NCI-H146 treated with DMSO at 0.1 percent for 48 hours (cell line): ENCODE measurements at regions not wholly inside any gene's neighbourhood (a gene's known extent, or its start where the extent isn't known, plus 50 kb on each side); places are given as distances from the start of the nearest gene placed in this dataset.

ENCODE experiments used
- DNase-seq: peaks from one replicate; lab custom pipeline; 2025; ENCODE audit not compliant: unreplicated experiment; lab: John Stamatoyannopoulos, UW

DNA sequence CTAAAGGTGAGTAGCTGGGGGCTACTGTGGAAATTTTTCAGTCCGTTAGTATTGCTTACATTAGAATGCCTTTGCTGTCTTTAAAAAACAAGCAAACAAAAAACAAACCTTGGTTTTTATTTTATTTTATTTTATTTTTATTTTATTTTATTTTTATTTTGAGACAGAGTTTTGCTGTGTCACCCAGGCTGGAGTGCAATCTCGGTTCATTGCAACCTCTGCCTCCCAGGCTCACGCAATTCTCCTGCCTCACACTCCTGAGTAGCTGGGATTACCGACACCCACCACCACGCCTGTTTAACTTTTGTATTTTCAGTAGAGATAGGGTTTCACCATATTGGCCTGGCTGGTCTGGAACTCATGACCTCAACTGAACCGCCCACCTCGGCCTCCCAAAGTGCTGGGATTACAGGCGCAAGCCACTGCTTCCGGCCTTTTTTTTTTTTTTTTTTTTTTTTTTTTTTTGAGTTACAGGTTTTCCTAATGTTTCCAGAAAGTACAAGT lies 732.6 kb downstream of the KCNJ3 start:
- no peak for DNase-seq

DNA sequence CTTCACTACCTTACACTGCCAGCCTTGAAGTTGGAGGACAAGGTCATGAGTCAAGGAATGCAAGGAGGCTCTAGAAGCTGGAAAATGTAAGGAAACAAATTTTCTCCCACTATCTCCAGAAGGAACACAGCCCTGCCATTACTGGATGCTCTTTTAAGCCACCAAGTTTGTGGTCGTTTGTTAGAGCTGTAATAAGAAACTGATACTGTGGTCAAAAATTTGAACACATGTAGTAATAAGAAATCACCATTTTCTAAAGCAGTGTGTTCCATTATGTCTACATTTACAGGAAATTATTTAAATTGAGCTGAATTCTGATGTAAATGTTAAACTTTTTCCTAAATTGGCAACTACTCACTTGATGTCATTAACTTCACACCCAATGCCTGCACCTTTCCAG lies 729.0 kb downstream of the KCNJ3 start:
- no peak for DNase-seq

DNA sequence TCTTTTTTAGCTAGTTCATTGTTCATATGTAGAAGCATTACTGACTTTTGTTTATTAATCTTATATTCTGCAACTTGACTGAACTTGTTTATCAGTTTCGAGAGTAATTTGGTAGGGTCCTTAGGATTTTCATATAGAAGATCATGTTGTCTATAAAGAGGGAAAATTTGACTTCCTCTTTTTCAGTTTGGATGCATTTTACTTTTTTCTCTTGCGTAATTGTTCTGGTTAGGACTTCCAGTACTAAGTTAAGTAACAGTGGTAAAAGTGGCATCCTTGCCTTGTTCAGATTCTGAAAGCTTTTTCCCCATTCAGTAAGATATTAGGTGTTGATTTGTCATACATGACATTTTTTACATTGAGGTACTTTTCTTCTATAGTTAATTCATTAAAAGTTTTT lies 726.0 kb downstream of the KCNJ3 start:
- DNase-seq, result no peak

DNA sequence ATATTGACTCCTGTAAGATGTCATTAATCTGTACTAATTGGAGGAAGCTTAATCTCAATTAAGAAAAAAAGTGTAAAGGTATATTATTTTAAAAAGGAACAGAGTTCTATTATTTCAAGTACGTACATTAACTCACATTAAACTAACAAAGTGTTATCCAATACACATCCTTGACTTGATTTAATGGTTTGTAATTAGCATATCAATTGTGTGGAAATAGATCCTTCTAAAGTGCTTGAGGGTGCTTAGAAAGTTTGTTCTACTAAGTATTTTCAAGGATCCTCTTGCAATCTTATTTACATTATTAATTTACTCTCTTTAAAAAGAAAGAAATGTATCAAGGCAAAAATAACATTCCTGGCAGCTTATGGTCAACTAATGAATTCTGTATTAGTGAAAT lies 720.3 kb downstream of the KCNJ3 start:
- DNase-seq, result no peak

DNA sequence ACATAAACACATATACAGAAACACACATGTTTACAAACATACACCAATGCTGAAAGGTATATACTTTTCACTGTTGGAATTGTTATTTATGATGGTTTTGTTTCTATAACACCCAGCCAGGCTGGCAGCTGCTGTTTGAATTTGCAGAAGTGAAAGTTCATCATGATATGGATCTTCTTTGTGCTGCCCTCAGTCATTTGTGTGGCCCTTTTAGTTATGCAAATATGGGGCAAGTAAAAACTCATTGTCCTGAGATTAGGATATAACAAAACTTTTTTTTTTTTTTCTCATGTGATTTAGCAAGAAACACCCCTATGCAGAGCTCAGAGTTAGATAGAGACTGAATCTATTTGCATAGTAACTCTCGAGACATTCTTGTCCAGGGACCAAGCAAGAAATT lies 714.1 kb downstream of the KCNJ3 start:
- no peak for DNase-seq

DNA sequence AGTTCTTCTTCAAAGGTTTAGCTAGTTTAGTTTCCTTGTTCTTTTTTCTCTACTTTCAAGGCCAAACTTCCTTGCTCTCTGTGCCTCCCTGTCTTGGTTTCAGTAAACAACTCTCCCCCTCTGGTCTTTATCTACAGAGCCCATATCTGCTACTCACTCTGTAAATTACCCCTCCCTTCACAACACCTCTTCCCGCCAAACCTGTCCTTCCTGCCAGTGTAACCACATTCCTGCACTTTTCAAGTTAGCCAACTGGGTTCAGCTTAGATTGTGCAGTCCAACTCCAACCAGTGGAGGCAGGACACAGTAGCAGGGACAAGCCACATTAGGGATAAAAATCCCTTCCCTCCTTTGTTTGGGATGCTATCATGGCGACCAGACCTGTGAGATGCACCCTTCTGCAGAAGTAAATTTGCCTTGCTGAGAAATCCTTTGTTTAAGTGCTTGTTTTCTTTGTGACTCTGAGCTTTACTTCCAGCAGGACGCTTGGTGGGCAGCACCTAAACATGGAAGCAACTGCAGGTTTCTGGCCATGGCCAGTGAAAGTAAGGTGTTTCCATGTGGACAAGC lies 706.0 kb downstream of the KCNJ3 start:
- DNase-seq, result no peak

DNA sequence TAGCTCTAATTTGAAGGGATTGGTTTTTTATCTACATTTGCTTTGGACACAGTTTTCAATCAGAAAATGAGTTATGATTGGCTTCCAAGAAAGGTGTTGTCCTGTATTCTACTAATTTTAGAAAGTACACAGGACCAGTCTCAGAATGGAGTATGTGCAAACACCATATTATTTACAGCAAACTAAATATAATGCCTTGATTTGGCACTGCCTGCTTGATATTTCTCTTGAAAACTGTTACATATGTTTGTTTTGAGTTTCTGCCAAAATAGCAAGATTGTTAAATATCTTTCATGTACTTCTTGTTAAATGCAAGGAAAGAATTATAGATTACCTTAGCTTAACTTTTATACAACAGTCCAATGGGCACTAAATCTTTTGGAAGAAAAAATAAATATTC lies 694.9 kb downstream of the KCNJ3 start:
- no peak for DNase-seq

DNA sequence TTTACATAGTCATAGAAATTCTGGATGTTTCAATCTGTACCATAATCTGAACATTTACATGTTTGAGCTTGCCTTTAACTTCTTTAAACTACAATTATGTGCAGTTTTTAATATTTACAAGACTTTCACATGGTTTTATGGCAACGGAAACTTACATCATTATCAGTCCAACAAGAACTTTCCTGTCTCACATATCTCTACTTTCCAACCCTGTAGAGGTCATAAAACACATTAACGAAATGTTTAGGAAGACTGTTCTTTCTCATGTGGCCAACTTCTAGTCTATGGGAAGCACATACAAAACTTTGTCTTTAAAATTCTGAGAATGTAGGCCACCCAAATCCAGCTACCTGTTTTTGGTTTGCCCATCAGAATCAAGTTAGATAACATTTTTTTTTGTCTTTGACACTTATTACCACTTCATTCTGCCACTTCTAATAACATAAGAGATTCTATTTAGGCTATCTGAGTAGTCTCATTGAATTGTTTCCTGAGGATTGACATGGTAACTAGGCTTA lies 693.2 kb downstream of the KCNJ3 start:
- no peak for DNase-seq

DNA sequence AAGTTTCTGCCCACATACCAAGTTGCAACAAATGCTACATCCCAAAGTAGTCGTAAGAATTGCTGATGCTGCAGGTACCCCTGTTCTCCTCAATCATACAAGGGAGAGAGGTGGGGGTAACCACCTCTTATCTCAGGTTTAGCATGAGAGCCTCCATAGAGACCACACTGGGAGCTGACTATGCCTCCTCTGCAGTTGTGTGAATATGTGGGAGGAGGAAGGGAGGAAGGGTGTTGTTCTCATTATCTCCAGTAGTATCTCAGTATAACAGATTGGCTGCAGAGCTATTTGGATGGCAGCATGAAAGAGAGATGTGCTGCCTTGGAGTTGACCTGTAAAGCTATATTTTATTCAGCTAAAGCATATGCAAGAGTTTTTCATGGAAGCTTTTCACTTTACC lies 690.7 kb downstream of the KCNJ3 start:
- DNase-seq, result no peak

DNA sequence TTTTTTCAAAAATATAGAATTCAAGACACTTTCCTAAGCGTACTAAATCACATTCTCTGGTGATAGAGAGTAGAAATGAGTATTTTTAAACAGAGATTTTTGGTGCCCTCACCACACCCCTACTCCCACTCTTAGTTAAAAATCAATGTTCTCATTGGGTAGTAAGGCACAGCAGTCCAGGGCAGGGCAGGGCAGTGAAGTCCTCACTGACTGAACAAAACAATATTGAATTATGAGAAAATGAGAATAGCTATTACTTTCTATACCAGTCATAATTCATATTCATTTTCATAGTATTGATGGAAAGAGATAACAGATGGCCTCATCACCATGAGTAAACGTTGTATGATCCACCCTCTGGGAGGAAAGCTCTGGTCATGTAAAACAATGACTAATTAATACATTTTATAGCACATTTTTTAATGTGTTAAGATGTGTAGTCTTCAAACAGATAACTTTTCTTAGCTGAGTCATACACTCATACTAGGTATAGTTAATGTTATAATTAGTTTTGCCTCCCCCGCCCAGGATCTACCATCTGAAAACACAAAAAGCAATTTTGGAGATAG lies 686.1 kb downstream of the KCNJ3 start:
- no peak for DNase-seq

DNA sequence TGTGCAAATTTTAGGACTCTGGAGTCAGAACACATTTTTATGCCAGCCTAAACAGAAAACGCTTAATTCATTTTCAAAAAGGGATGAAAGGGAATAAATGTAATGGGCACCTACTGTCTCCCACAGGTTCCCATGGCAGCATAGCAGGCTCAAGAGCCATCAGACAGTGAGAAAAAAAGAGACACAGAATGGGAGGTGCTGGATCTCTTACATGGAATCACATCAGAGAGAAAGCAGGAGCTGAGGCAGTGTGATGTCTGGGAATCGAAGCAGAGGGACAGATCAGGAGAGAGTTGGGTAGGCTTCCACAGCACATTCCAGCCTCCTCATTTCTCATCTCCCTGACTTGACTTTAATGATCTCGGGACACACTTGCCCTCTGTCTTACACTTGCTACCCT lies 684.3 kb downstream of the KCNJ3 start:
- peak; percentile 32 for DNase-seq

DNA sequence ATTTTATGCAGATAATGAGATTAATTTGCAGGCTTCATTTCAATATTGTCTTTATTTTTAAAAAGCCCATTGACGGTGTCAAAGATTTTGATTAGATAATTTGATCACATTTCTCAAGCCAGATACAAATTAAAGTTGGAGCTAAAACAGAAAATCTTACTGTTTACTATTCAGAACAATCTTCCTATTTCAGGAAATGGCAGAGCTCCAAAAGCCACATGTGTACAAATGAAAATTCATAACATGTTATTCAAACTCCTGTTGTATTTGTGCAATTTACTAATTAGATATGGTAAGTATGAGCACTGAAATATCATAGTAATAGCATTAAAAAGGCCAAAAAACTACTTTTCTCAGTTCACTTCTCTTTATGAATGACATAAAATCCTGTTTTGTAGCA lies 682.9 kb downstream of the KCNJ3 start:
- no peak for DNase-seq

DNA sequence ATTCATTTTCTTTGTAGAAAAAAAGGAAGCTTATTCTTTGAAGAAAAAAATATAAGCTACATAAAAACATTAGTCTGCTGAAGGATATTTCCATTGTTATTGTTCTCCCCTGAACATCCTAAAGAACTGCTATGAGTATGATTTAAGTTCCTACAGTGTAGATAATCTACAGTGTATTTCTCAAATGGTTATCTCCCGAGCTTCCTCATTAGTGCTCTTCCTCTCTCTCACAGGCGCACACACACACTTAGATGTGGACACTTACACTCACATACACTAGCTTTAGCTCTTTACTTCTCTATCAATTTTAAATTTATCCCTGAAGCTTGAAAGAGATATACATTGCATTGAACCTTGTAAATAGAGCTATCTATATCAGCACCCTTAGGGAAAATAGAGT lies 681.0 kb downstream of the KCNJ3 start:
- DNase-seq, result no peak

DNA sequence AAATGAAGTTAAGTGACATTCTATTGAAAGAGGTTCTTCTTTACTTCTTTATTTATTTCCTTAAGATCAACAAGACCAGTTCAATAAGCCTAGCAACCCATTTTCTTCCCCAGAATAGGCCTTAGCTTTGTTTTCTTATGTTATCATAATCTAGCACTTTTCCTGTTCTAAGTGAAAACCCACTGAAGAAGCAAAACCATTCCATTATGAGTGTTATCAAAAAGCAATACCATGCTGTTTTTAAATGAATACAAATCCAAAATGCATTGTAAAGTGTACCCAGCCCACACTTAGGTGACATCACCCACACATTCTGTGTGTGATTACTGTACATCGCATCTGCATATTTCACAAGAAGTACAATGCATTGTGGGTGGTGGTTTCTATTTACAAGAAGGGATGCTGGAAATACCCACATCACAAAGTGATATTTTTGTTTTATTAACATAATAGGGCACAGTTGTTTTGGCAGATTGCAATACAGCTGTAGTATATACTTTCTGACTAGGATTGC lies 679.5 kb downstream of the KCNJ3 start:
- no peak for DNase-seq

DNA sequence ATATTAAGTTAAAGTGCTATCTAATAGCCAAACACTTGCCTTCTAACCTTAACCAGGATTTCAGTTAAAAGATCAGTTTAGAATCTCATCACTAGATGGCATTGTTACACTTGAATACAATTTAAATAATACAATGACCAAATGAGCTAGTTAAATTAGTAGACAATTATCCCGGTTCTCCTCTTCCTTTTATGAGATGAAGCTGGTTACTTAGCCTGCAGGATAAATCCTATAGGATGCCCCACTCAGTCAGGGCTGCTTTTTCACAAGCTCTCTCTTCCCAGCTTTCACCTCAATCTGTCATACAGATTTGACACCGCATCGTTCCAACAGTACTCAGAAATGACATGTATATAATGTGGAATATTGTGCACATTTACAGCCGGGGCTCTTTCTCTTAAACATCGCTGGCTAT lies 678.8 kb downstream of the KCNJ3 start:
- peak; percentile 44 for DNase-seq

DNA sequence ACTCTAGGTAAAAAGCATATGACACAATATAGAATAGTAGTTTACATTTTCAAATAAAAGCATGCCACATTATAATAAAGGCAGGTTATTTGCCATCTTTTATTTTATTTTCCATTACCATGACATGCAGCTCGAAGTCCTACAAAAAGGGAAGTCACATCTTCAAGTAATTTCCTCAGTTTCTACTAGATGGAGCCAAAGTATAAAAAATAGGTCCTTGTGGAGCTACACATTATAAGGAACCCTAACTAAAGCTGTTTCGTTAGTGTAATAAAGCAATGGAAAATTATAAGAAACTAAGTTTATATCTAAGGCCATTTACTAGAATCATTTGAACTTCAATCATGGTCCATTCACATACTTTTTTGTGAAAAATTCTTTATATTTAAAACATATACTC lies 674.5 kb downstream of the KCNJ3 start:
- peak; percentile 22 for DNase-seq

DNA sequence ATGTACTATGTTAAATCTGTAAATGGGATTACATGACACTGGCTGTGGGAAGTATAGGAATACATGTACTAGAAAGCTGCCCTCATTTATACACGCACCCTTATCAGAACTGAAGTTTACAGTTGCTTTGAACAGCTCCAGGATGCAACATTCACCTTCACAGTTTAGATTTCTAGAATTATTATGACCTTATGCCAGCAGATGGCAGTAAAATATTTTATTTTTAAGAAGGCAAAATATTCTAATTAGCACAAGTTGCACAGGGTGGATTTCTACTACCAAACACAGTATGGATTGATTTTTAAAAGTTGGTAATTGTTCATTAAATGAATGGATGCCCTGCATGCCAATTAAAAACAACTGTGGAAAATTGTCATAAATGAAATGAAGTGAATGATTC lies 670.4 kb downstream of the KCNJ3 start:
- DNase-seq, result peak; percentile 2

DNA sequence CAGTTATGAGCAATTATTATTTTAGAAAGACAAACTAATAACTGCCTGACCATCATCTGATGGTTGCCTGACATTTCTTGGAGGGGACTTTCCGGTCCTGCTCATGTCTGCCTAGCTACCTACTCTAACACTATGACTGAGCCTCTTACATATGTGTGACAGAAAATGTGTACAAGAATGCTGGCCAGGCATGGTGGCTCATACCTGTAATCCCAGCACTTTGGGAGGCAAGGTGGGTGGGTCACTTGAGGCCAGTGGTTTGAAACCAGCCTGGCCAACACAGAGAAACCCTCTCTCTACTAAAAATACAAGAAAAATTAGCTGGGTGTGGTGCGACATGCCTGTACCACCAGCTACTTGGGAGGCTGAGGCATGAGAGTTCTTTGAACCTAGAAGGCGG lies 666.3 kb downstream of the KCNJ3 start:
- no peak for DNase-seq

DNA sequence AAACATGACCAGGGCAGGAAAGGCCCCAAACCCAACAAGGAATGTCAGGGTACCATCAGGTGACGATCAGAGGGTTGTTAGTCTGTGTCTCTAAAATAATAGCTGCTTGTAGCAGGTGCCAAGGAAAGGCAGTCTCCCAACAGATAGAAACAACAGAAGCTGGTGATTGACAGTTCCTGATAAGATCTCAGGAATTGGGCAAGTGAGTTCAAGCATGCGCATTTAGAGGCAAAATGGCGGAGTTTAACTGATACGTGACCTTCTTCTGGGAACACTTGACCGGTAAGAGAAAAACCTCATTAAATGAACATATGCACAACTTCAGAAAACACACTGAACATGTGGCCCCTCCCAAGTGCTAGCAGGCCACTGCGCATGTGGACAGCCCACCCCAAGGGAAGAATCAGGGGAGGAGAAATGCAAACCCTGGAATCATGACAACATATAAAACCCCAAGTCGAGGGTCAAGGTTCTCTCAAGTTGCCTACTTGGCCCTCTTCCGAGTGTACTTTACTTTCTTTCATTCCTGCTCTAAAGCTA lies 664.9 kb downstream of the KCNJ3 start:
- no peak for DNase-seq

DNA sequence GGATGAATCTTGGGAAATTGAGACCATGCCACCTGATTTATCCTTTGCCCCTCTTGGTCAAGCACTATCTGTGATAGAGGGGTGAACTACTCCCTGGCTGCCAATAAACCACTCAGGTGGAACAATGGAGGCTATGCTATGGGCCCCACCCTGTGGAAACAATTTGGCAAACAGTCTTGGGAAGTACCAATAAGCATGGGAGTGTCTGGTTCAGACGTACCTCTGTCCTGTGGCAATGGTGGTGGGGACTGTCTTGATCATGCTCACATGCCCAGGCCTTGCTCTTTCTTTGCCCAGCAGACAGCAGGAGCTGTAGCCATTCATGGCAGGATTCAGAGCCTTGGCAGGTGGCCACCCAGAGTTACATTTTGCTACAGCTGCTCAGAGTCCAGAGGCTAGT lies 658.7 kb downstream of the KCNJ3 start:
- no peak for DNase-seq

DNA sequence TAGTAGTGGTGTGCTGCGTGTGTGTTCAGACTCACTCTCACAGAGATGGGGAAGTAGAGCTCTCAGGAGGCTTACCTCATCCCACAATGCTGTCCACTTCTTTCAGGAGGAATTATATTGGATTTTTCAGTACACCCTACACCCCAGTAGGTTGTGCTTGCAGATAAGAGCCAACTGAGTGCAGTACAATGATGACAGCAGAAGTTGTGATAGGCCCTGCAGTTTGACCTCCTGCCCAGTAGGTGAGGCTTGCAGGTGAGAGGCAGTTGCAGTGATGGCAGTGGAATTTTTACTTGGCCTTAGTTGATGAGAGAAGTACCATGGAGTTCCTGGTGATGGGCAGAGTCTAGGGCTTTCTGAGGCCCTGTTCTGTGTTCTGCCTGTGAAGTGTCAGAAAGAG lies 657.8 kb downstream of the KCNJ3 start:
- no peak for DNase-seq

DNA sequence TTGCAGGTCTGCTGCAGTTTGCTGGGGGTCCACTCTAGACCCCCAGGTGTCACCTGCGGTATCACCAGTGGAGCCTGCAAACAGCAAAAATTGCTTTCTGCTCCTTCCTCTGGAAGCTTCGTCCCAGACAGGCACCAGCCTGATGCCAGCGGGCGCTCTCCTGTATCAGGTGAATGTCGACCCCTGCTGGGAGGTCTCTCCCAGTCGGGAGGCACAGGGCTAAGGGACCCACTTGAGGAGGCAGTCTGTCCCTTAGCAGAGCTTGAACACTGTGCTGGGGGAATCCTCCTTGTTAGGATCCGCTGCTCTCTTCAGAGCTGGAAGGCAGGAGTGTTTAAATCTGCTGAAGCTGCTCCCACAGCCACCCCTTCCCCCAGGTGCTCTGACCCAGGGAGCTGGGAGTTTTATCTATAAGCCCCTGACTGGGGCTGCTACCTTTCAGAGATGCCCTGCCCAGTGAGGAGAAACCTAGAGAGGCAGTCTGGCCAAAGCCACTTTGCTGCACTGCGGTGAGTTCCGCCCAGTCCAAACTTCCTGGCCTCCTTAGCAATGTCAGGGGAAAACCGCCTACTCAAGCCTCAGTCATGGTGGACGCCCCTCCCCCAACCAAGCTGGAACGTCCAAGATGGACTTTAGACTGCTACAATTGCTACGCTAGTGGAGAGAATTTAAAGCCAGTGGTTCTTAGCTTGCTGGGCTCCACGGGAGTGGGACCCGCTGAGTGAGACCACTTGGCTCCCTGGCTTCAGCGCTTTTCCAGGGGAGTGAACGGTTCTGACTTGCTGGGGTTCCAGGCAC lies 652.5 kb downstream of the KCNJ3 start:
- DNase-seq, result no peak
